ENCODE measurements at regions not wholly inside any gene's neighbourhood (a gene's known extent, or its start where the extent isn't known, plus 50 kb on each side); places are given as distances from the start of the nearest gene placed in this dataset.

GRCh38 chr11:15586741-15587473 lies 472.2 kb downstream of the INSC start:
- no peak for DNase-seq

- no peak for DNase-seq
Observed at GRCh38 chr11:15589070-15589626, 474.4 kb downstream of the INSC start.

DNA sequence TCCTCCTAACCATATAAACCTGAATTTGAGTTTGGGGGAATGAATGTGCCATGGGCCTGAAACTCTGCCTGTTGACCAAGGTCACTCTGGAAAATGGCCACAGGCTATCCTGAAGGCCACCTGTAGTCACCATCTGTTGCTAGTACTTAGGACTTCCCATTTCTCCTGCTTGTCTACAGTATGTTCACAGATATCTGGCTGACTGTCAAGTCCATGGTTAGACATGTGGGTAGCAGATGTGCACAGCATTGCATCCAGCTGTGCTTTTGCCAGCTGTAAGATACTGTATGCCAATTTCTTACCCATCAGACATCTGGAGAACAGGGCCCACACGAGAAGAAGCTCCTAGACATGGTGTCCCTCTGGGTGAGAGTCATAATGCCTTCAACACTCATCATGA lies 475.4 kb downstream of the INSC start:
- DNase-seq: no peak

DNA sequence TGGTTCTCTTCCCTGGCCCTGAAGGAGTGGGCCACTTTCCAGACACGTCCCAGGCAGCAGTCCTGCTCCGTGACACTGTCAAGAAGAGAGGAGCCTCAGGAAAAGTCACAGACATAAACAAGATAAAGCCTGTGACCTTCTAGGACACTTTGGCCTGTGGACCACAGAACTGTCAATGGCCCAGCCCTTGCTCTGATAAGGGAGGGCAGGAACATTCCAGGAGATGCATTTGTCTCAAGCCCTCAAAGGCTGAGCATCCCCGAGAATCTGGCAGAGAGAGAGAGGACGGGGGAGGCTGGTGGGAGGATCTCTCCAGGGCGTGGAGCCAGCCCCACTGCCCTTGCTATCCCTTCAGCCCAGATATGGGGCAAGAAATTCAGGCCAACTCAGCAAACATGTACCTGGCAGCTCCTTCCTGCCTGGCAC lies 476.4 kb downstream of the INSC start:
- DNase-seq: no peak

DNA sequence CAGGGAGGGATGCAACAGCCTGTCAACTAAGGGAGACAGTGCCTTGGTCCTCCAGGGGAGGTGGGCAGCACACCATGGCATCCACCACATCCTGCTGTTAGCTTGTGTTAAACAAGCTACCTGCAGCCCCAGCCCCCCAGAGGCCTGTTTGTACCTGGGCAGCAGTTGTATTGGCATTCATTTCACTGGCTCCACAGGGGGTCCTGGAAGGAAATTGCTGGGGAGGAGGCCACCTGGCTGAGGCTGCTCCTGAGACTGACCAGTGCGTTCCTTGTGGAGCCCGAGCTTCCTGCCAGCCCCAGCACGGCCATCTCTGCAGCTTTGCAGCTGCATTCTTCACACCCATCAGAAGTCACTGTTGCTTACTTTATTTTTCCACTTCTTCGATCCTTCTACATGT lies 479.9 kb downstream of the INSC start:
- DNase-seq: no peak

GRCh38 chr11:15599376-15599775 lies 484.7 kb downstream of the INSC start:
- DNase-seq: no peak

GRCh38 chr11:15602047-15602446 lies 487.3 kb downstream of the INSC start:
- no peak for DNase-seq

GRCh38 chr11:15602785-15603567 lies 488.3 kb downstream of the INSC start:
- peak; percentile 67 for DNase-seq

GRCh38 chr11:15605094-15605493 lies 490.4 kb downstream of the INSC start:
- DNase-seq: no peak

DNA sequence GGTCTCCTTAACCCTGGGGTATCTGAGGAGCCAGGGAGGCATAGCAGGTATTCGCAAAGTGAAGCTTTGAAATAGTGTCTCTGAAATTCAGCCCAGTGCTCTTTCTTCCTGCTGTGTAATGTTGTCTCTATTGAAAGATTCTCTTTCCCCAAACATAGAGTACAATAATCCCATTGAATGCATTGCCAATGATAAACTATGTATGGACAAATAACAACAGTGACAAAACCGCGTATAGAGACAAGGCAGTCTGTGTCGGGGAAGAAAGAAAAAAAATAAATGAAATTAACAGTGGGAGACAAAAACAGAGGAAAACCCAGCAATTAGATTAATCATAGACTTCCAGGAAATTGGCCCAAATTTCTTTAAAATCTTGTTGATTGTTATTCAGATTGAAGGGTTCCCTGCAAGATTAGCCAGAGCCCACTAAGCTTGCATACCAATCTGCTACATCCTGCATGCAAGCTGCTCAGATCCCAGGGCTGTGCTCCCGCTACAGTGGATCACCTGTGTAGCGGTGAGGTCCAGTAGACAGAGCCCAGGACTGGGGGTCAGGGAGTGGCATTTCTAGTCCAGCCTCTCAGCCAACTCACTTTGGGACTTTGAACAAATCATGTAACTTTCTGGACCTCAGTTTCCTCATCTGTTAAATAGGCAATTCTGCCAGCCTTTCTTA lies 492.8 kb downstream of the INSC start:
- no peak for DNase-seq

GRCh38 chr11:15609445-15609844 lies 494.7 kb downstream of the INSC start:
- no peak for DNase-seq

- DNase-seq: no peak
Observed at GRCh38 chr11:15610881-15611280, 496.2 kb downstream of the INSC start.

DNA sequence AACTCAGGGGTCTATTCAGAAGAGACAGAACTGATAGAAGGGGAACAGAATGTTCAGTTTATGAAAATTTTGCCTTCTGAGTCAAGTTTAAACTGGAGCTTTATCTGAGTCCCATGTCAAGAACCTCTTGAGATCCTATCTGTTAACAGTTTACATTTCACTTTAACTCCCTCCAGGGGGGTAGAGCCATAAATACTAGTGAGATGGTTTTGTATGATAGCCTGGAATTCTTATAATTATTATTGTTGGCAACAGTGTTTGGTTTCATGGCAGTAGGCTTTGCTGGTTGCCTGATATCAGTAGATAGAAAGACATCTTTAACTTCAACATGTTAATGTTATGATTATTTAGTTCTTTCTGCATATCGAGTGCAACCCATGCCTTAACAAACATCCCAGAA lies 498.5 kb downstream of the INSC start:
- DNase-seq: no peak

GRCh38 chr11:15613789-15614188 lies 499.1 kb downstream of the INSC start:
- DNase-seq: no peak

- DNase-seq: no peak
Observed at GRCh38 chr11:15615398-15616096, 500.8 kb downstream of the INSC start.

- no peak for DNase-seq
Observed at GRCh38 chr11:15616130-15617105, 501.7 kb downstream of the INSC start.

GRCh38 chr11:15617126-15617525 lies 502.4 kb downstream of the INSC start:
- DNase-seq: no peak

- DNase-seq: no peak
Observed at GRCh38 chr11:15618583-15619032, 503.9 kb downstream of the INSC start.

- DNase-seq: no peak
Observed at GRCh38 chr11:15621565-15621964, 506.8 kb downstream of the INSC start.

DNA sequence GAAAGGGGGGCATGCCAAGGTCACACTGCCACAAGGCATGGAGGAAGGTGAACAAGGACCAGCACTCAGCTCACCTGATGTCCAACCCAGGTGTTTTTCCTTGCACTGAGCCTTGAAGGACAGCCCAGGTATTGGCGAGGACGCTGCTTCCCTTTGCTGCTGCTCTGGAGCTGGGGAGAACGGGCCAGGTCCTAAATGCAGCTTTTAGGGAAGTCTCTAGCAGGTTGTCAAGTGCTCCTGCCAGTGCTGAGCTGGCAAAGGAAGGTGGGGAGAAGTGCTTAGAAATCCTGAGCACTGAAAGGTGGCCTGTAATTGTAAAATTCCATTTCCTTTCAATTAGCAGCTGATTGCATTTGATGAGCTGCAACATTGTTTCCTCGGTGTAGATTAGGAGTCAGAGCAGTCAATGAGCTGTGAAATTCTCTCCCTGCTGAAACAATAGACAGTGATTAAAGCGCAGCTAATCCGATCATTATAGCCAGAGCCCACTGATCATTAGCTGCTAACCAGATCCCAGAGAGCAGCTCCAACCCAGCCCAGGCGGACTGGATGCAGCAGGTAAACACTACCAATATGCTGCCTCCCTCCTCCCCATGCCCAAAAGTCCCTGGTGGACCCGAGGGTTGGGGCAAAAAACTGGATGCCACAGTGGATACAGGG lies 507.6 kb downstream of the INSC start:
- no peak for DNase-seq

DNA sequence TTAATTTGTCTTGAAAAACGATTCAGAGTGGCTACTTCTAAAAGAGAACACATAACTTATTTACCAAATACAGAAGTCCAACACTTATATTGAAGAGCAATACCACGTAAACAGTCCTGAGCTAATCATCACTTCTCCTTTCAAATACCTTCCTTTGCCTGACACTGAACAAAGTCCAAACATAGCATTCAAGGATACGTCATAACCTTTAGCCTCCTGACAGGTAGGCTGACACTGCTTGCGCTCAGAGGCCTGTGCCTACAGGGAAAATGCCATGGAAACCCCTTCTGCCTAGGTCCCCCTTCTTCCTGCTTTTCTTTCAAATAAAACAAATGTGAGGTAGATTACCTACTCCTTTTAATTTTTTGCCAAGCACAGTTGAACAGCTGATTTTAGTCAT lies 510.0 kb downstream of the INSC start:
- DNase-seq: no peak
